ENCODE measurements at regions not wholly inside any gene's neighbourhood (a gene's known extent, or its start where the extent isn't known, plus 50 kb on each side); places are given as distances from the start of the nearest gene placed in this dataset.

DNA sequence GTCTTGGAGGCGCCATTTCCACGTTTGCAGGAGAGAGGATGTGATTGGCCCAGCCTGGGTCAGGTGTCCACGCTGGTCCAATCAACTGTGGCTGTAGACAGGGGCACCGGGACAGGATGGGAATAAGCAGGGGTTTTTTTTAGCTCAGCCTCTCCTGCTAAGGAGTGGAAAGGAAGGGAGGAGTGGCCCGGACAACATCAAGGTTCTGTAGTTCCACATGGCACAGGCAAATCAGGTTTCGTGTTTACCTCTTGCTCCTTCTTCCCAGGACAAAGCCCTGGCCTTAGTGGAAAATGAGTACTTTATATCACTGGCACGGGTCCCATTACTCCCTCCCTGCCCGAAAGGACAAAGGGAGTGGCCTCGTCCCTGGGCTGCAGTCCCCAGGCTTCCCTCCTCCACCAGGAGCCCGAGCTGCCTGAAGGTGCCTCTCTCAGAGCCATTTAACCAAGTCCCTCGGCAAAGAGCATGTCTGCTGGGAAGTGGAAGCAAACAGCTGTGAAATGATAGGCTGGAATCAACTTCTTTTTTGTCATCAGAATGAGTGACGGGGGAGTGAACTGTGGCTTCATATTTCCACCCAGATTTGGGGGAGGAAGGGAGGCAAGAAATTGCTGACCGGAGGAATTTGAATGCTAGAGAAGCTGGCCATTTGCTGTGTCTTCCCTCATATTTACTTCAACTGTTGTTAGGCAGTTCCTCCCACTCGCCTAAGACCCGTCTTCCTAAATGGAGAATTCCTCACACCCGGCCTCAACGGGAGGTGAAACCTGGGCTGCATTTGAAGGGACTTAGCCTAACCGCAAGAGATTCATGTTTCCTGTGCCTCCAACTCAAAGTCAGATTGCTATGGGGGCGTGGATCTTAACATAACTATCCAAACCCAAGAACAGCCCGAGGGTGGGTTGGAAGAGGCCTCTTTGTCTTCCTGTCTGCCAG, 84.9 kb upstream of the SLC44A3 start:
- TF ChIP-seq, protein P1, sequence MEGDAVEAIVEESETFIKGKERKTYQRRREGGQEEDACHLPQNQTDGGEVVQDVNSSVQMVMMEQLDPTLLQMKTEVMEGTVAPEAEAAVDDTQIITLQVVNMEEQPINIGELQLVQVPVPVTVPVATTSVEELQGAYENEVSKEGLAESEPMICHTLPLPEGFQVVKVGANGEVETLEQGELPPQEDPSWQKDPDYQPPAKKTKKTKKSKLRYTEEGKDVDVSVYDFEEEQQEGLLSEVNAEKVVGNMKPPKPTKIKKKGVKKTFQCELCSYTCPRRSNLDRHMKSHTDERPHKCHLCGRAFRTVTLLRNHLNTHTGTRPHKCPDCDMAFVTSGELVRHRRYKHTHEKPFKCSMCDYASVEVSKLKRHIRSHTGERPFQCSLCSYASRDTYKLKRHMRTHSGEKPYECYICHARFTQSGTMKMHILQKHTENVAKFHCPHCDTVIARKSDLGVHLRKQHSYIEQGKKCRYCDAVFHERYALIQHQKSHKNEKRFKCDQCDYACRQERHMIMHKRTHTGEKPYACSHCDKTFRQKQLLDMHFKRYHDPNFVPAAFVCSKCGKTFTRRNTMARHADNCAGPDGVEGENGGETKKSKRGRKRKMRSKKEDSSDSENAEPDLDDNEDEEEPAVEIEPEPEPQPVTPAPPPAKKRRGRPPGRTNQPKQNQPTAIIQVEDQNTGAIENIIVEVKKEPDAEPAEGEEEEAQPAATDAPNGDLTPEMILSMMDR (IDR thresholded peaks at IDR 0.05) = no peak
- TF ChIP-seq EZH2 (IDR thresholded peaks at IDR 0.05) (no peak), EZH2phosphoT487 (IDR thresholded peaks at IDR 0.05) (no peak)
